WTC11 (cell line): ENCODE measurements at regions not wholly inside any gene's neighbourhood (a gene's known extent, or its start where the extent isn't known, plus 50 kb on each side); places are given as distances from the start of the nearest gene placed in this dataset.

Source experiments
- ATAC-seq: fragments of 200-7000 bp; cut with Tn5 transposase; 2 replicates; pipeline ENCODE4 v1.10.0; 2021; ENCODE audit warnings: mild to moderate bottlenecking, moderate library complexity
- CTCF ChIA-PET: fragments of 300-600 bp; sonication (Branson Sonifier 250); formaldehyde crosslinking; loops from one replicate; lab custom pipeline; 2021; ENCODE audit warnings: antibody characterized with exemption; lab: Charles Lee
- POLR2A ChIA-PET: fragments of 350-600 bp; sonication (Branson Sonifier 250); formaldehyde crosslinking; loops from one replicate; lab custom pipeline; 2021; ENCODE audit warnings: antibody characterized with exemption; lab: Charles Lee
- DNase-seq: peaks from one replicate; pipeline ENCODE4 v3.0.0; 2021; ENCODE audit warnings: low spot score
- H3K27ac Mint-ChIP-seq: 2 replicates; pipeline ENCODE4 v1.8.0; 2021; ENCODE audit warnings: mixed read lengths
- H3K27me3 Mint-ChIP-seq: 2 replicates; pipeline ENCODE4 v1.8.0; 2021; ENCODE audit warnings: low read depth, mild to moderate bottlenecking, moderate library complexity, mixed read lengths
- H3K36me3 Mint-ChIP-seq: 2 replicates; pipeline ENCODE4 v1.8.0; 2021; ENCODE audit warnings: mixed read lengths
- H3K4me1 Mint-ChIP-seq: 2 replicates; pipeline ENCODE4 v1.8.0; 2022; ENCODE audit warnings: mixed read lengths
- H3K4me3 Mint-ChIP-seq: 2 replicates; pipeline ENCODE4 v1.8.0; 2021; ENCODE audit warnings: mild to moderate bottlenecking, moderate library complexity, mixed read lengths
- H3K9me3 Mint-ChIP-seq: 2 replicates; pipeline ENCODE4 v1.8.0; 2021; ENCODE audit warnings: mixed read lengths
- ATF1 ChIP-seq: sonication (generic); formaldehyde crosslinking; IDR thresholded peaks from 2 replicates; pipeline ENCODE4 v1.8.1; 2023; ENCODE audit warnings: mild to moderate bottlenecking, moderate library complexity, missing genetic modification reagents
- ATF3 ChIP-seq: sonication (generic); formaldehyde crosslinking; conservative IDR thresholded peaks from 2 replicates; pipeline ENCODE4 v1.8.1; 2022; ENCODE audit warnings: mild to moderate bottlenecking, missing genetic modification reagents
- ERG ChIP-seq: fragments of 250-450 bp; sonication (Bioruptor Pico); IDR thresholded peaks from 2 replicates; pipeline ENCODE4 v1.8.0; 2021; ENCODE audit warnings: mild to moderate bottlenecking
- FOXK1 ChIP-seq: sonication (generic); formaldehyde crosslinking; IDR thresholded peaks from 2 replicates; pipeline ENCODE4 v1.8.0; 2022; ENCODE audit warnings: mild to moderate bottlenecking, moderate library complexity, missing genetic modification reagents
- GRHL2 ChIP-seq: fragments of 250-450 bp; sonication (Bioruptor Pico); IDR thresholded peaks from 2 replicates; pipeline ENCODE4 v1.8.0; 2022; ENCODE audit warnings: mild to moderate bottlenecking, moderate library complexity; ENCODE audit not compliant: insufficient replicate concordance, severe bottlenecking
- GTF2I ChIP-seq: fragments of 250-450 bp; sonication (Bioruptor Pico); conservative IDR thresholded peaks from 2 replicates; pipeline ENCODE4 v1.4.0; 2021; ENCODE audit warnings: mild to moderate bottlenecking
- JAZF1 ChIP-seq: fragments of 250-450 bp; sonication (Bioruptor Pico); IDR thresholded peaks from 2 replicates; pipeline ENCODE4 v1.9.0; 2021; ENCODE audit warnings: moderate library complexity, mild to moderate bottlenecking, inconsistent platforms
- MXD4 ChIP-seq: fragments of 250-450 bp; sonication (Bioruptor Pico); IDR thresholded peaks from 2 replicates; pipeline ENCODE4 v1.8.0; 2021; ENCODE audit warnings: mild to moderate bottlenecking, moderate library complexity, borderline replicate concordance
- NFE2L1 ChIP-seq: sonication (generic); formaldehyde crosslinking; IDR thresholded peaks from 2 replicates; pipeline ENCODE4 v1.8.1; 2023; ENCODE audit warnings: missing genetic modification reagents
- RELA ChIP-seq: sonication (generic); formaldehyde crosslinking; IDR thresholded peaks from 2 replicates; pipeline ENCODE4 v1.8.1; 2022; ENCODE audit warnings: missing genetic modification reagents, mild to moderate bottlenecking, borderline replicate concordance
- SMAD4 ChIP-seq: sonication (generic); formaldehyde crosslinking; IDR thresholded peaks from 2 replicates; pipeline ENCODE4 v1.8.0; 2022; ENCODE audit warnings: mild to moderate bottlenecking, missing genetic modification reagents
- SP1 ChIP-seq: sonication (generic); formaldehyde crosslinking; conservative IDR thresholded peaks from 2 replicates; pipeline ENCODE4 v1.8.1; 2022; ENCODE audit warnings: missing genetic modification reagents
- TEAD4 ChIP-seq: sonication (generic); formaldehyde crosslinking; IDR thresholded peaks from 2 replicates; pipeline ENCODE4 v1.8.0; 2022; ENCODE audit warnings: mild to moderate bottlenecking, missing genetic modification reagents
- ZNF232 ChIP-seq: sonication (generic); formaldehyde crosslinking; IDR thresholded peaks from 2 replicates; pipeline ENCODE4 v1.8.0; 2022; ENCODE audit warnings: mild to moderate bottlenecking, missing genetic modification reagents
- ZNF263 ChIP-seq: sonication (generic); formaldehyde crosslinking; IDR thresholded peaks from 2 replicates; pipeline ENCODE4 v1.8.1; 2022; ENCODE audit warnings: low read depth, mild to moderate bottlenecking, moderate library complexity, missing genetic modification reagents
- ZNF416 ChIP-seq: fragments of 250-450 bp; sonication (Bioruptor Pico); IDR thresholded peaks from 2 replicates; pipeline ENCODE4 v1.9.0; 2021; ENCODE audit warnings: mild to moderate bottlenecking, inconsistent platforms
- ZNF671 ChIP-seq: fragments of 250-450 bp; sonication (Bioruptor Pico); IDR thresholded peaks from 2 replicates; pipeline ENCODE4 v1.8.0; 2021; ENCODE audit warnings: mild to moderate bottlenecking
- TF ChIP-seq, protein P1 (sequence below): fragments of 250-450 bp; sonication (Bioruptor Pico); IDR thresholded peaks from 2 replicates; pipeline ENCODE4 v1.9.0; 2021; ENCODE audit warnings: moderate library complexity, mild to moderate bottlenecking, inconsistent platforms, borderline replicate concordance
- TF ChIP-seq, protein P2 (sequence below): sonication (generic); formaldehyde crosslinking; IDR thresholded peaks from 2 replicates; pipeline ENCODE4 v1.8.1; 2023; ENCODE audit warnings: mild to moderate bottlenecking, missing genetic modification reagents, moderate library complexity
- TF ChIP-seq, protein P3 (sequence below): sonication (generic); formaldehyde crosslinking; IDR thresholded peaks from 2 replicates; pipeline ENCODE4 v1.8.0; 2023; ENCODE audit warnings: missing genetic modification reagents, mild to moderate bottlenecking, borderline replicate concordance

DNA sequence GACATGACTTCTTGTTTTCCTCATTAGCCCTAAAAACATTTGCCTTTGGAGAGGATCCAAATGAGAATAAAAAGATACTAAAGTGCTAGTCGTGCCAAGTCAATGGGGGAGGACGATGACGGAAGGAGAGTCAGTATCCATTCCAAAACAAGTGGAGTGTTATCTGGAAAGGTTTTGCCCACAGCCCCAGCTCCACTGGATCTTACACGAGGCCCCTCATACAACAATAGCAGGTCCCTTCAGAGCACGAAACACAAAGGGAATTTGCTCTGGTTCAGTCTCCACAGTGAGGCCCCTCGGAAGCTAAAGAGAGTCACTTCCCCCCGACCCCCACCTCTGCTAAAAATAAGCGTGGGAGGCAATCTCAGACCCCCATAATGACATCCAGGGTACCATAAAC is 496.9 kb upstream of the ZFHX3 start:
- TF ChIP-seq GRHL2, result no peak
- no peak for TF ChIP-seq FOXK1 (CRISPR knock-in tag)
- TF ChIP-seq, protein P1, sequence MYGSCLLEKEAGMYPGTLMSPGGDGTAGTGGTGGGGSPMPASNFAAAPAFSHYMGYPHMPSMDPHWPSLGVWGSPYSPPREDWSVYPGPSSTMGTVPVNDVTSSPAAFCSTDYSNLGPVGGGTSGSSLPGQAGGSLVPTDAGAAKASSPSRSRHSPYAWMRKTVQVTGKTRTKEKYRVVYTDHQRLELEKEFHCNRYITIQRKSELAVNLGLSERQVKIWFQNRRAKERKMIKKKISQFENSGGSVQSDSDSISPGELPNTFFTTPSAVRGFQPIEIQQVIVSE (CRISPR knock-in tag), result no peak
- no peak for TF ChIP-seq RELA (CRISPR knock-in tag)
- no peak for TF ChIP-seq SMAD4 (CRISPR knock-in tag)
- TF ChIP-seq ATF1 (CRISPR knock-in tag), result no peak
- TF ChIP-seq ZNF263, result no peak
- TF ChIP-seq ERG, result no peak
- ATAC-seq (no peak), DNase-seq (no peak)
- Mint-ChIP-seq H3K9me3 (no peaks in the 10 kb centered on the region), H3K27me3 (no peaks in the 10 kb centered on the region), H3K27ac (peak overlapping the region; percentile 29; the same call in 1 of the 2 replicates), H3K4me1 (peaks cover 58% of the 10 kb centered on the region), H3K4me3 (peak overlapping the region; percentile 19), H3K36me3 (no peaks in the 10 kb centered on the region)
- POLR2A ChIA-PET, result no interaction called here
- CTCF ChIA-PET, result no interaction called here

GRCh38 chr16:73543970-73544599 is 496.2 kb upstream of the ZFHX3 start:
- TF ChIP-seq RELA (CRISPR knock-in tag) (no peak), ZNF416 (no peak)
- TF ChIP-seq, protein P2, sequence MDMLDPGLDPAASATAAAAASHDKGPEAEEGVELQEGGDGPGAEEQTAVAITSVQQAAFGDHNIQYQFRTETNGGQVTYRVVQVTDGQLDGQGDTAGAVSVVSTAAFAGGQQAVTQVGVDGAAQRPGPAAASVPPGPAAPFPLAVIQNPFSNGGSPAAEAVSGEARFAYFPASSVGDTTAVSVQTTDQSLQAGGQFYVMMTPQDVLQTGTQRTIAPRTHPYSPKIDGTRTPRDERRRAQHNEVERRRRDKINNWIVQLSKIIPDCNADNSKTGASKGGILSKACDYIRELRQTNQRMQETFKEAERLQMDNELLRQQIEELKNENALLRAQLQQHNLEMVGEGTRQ, result no peak

DNA sequence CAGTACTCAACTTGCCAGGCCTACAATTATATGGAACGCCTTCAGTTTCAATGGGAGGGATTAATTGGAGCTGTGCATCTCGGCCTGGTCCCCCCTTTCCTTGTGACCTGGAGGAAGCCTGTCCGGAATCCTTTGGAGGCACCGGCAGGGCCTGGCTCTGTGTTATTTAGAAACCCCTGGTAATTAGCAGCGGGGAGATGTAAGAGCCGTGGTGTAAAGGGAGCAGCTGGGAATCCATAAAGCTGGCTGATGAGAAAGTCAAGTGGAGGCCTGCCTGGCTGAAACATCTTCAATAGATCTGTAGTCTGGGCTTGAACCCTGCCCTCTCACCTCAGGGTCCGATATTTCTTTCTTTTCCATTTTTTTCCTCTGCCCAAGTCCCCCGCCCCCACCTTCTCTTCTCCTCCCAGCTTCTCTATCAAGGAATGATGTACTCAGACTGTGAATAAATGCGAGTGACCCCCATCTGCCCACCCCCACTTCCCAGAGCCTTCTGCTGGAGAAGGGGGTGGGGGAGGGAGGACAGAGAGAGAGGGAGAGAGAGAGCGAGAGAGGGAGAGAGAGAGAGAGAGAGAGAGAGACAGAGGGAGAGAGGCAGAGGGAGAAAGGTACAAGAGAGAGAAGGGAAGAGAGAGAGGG is 495.5 kb upstream of the ZFHX3 start:
- Mint-ChIP-seq H3K27me3 (no peaks in the 10 kb centered on the region), H3K4me3 (peak overlapping the region; percentile 27; the same call in 1 of the 2 replicates), H3K36me3 (no peaks in the 10 kb centered on the region), H3K9me3 (no peaks in the 10 kb centered on the region), H3K27ac (peak overlapping the region; percentile 60; the same call in 1 of the 2 replicates), H3K4me1 (peaks cover 53% of the 10 kb centered on the region)
- ATAC-seq (0 out of 2 replicates have a peak, but pooled peaks have one; percentile 12), DNase-seq (no peak)
- CTCF ChIA-PET, result no interaction called here
- TF ChIP-seq ZNF263 (no peak), GTF2I (CRISPR knock-in tag) (no peak), ZNF671 (CRISPR knock-in tag) (no peak), MXD4 (CRISPR knock-in tag) (no peak), TEAD4 (CRISPR knock-in tag) (no peak), ATF3 (CRISPR knock-in tag) (no peak), ZNF232 (CRISPR knock-in tag) (no peak), JAZF1 (CRISPR knock-in tag) (no peak), SP1 (CRISPR knock-in tag) (no peak), NFE2L1 (CRISPR knock-in tag) (no peak)
- TF ChIP-seq, protein P3, sequence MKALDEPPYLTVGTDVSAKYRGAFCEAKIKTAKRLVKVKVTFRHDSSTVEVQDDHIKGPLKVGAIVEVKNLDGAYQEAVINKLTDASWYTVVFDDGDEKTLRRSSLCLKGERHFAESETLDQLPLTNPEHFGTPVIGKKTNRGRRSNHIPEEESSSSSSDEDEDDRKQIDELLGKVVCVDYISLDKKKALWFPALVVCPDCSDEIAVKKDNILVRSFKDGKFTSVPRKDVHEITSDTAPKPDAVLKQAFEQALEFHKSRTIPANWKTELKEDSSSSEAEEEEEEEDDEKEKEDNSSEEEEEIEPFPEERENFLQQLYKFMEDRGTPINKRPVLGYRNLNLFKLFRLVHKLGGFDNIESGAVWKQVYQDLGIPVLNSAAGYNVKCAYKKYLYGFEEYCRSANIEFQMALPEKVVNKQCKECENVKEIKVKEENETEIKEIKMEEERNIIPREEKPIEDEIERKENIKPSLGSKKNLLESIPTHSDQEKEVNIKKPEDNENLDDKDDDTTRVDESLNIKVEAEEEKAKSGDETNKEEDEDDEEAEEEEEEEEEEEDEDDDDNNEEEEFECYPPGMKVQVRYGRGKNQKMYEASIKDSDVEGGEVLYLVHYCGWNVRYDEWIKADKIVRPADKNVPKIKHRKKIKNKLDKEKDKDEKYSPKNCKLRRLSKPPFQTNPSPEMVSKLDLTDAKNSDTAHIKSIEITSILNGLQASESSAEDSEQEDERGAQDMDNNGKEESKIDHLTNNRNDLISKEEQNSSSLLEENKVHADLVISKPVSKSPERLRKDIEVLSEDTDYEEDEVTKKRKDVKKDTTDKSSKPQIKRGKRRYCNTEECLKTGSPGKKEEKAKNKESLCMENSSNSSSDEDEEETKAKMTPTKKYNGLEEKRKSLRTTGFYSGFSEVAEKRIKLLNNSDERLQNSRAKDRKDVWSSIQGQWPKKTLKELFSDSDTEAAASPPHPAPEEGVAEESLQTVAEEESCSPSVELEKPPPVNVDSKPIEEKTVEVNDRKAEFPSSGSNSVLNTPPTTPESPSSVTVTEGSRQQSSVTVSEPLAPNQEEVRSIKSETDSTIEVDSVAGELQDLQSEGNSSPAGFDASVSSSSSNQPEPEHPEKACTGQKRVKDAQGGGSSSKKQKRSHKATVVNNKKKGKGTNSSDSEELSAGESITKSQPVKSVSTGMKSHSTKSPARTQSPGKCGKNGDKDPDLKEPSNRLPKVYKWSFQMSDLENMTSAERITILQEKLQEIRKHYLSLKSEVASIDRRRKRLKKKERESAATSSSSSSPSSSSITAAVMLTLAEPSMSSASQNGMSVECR (CRISPR knock-in tag), result no peak
- POLR2A ChIA-PET, result interaction anchor here (0.6 to 0.7 kb wide), 2 partner anchors 71 to 709 kb away, joined by 3 read pairs; no protein-coding TSS in a partner anchor

More at GRCh38 chr16:73543970-73544599, 496.2 kb upstream of the ZFHX3 start:
- H3K9me3 Mint-ChIP-seq, result no peaks in the 10 kb centered on the region
- peak overlapping the region; percentile 29; the same call in 1 of the 2 replicates for H3K27ac Mint-ChIP-seq
- no peaks in the 10 kb centered on the region for H3K27me3 Mint-ChIP-seq
- POLR2A ChIA-PET, result no interaction called here
- CTCF ChIA-PET, result no interaction called here
- H3K36me3 Mint-ChIP-seq, result no peaks in the 10 kb centered on the region
- DNase-seq (no peak), ATAC-seq (peak; percentile 50)
- H3K4me3 Mint-ChIP-seq, result peak overlapping the region; percentile 19
- H3K4me1 Mint-ChIP-seq, result peaks cover 53% of the 10 kb centered on the region
